Mesenchymal stem cell (in vitro differentiated cells and primary cell): ENCODE measurements at regions not wholly inside any gene's neighbourhood (a gene's known extent, or its start where the extent isn't known, plus 50 kb on each side); places are given as distances from the start of the nearest gene placed in this dataset.
A peak's percentile ranks its signal among the peaks of the same experiment; 100 is the strongest.

Source experiments
- DNase-seq: peaks from one replicate; pipeline ENCODE4 v3.0.0-alpha.2; 2013
- H2AFZ ChIP-seq: one replicate; pipeline ENCODE4 v1.6.1; 2013; ENCODE audit warnings: low read depth, mild to moderate bottlenecking, control low read depth, inconsistent platforms, low read length, moderate library complexity
- H2AK5ac ChIP-seq: 2 replicates; pipeline ENCODE4 v1.6.1; 2013; ENCODE audit warnings: low read length, moderate library complexity, mild to moderate bottlenecking, inconsistent platforms; ENCODE audit not compliant: severe bottlenecking
- H2BK120ac ChIP-seq: one replicate; pipeline ENCODE4 v1.6.1; 2013; ENCODE audit warnings: low read depth, mild to moderate bottlenecking, inconsistent platforms, low read length, moderate library complexity
- H2BK12ac ChIP-seq, 2 experiments: one replicate each; pipeline ENCODE4 v1.6.1; 2013; ENCODE audit warnings: inconsistent platforms in 2 of 2, low read length in 2 of 2, mild to moderate bottlenecking in 2 of 2, moderate library complexity in 2 of 2, control low read depth in 1 of 2
- H2BK15ac ChIP-seq: one replicate; pipeline ENCODE4 v1.6.1; 2013; ENCODE audit warnings: mild to moderate bottlenecking, low read depth, inconsistent platforms; ENCODE audit not compliant: poor library complexity, severe bottlenecking
- H2BK5ac ChIP-seq: 2 replicates; pipeline ENCODE4 v1.6.1; 2013; ENCODE audit warnings: low read depth, mild to moderate bottlenecking, low read length, control low read depth, inconsistent platforms; ENCODE audit not compliant: poor library complexity, severe bottlenecking
- H3K14ac ChIP-seq, 2 experiments: one replicate each; pipeline ENCODE4 v1.6.1; 2013; ENCODE audit warnings: inconsistent platforms in 2 of 2, low read length in 2 of 2, control low read depth in 1 of 2, mild to moderate bottlenecking in 1 of 2, moderate library complexity in 1 of 2
- H3K18ac ChIP-seq, 2 experiments: one replicate each; pipeline ENCODE4 v1.6.1; 2013; ENCODE audit warnings: inconsistent platforms in 2 of 2, low read length in 2 of 2, control low read depth in 1 of 2, low read depth in 1 of 2, mild to moderate bottlenecking in 1 of 2
- H3K23ac ChIP-seq, 2 experiments: one replicate each; pipeline ENCODE4 v1.6.1; 2013; ENCODE audit warnings: inconsistent platforms in 2 of 2, low read length in 2 of 2, mild to moderate bottlenecking in 2 of 2, moderate library complexity in 2 of 2, control low read depth in 1 of 2
- H3K27ac ChIP-seq: 2 replicates; pipeline ENCODE4 v1.5.1; 2013; ENCODE audit warnings: mild to moderate bottlenecking, moderate library complexity, low read length, control low read depth, inconsistent platforms; ENCODE audit not compliant: poor library complexity, severe bottlenecking
- H3K27me3 ChIP-seq, 2 experiments: 2 replicates each; pipeline versions ENCODE4 v1.6.1 to v1.7.0; 2013; ENCODE audit warnings: low read length in 2 of 2, mild to moderate bottlenecking in 2 of 2, moderate library complexity in 2 of 2, control low read depth in 1 of 2, inconsistent platforms in 1 of 2; ENCODE audit not compliant: control insufficient read depth in 1 of 2, insufficient read depth in 1 of 2
- H3K36me3 ChIP-seq, 2 experiments: 2 replicates each; pipeline versions ENCODE4 v1.6.1 to v1.7.0; 2013; ENCODE audit warnings: low read length in 2 of 2, control low read depth in 1 of 2, inconsistent platforms in 1 of 2, low read depth in 1 of 2, mild to moderate bottlenecking in 1 of 2; ENCODE audit not compliant: insufficient read depth in 2 of 2, control insufficient read depth in 1 of 2
- H3K4ac ChIP-seq, 2 experiments: one replicate each; pipeline ENCODE4 v1.6.1; 2013; ENCODE audit warnings: inconsistent platforms in 2 of 2, low read length in 2 of 2, mild to moderate bottlenecking in 2 of 2, moderate library complexity in 2 of 2, control low read depth in 1 of 2, low read depth in 1 of 2
- H3K4me1 ChIP-seq: 2 replicates; pipeline ENCODE4 v1.6.1; 2013; ENCODE audit warnings: low read depth, low read length, control low read depth; ENCODE audit not compliant: control insufficient read depth, insufficient read depth
- H3K4me2 ChIP-seq: 2 replicates; pipeline ENCODE4 v1.6.1; 2013; ENCODE audit warnings: low read length, mild to moderate bottlenecking, inconsistent platforms; ENCODE audit not compliant: poor library complexity, severe bottlenecking
- H3K4me3 ChIP-seq, 2 experiments: 2 replicates each; pipeline versions ENCODE4 v1.5.1 to v1.7.0; 2013; ENCODE audit warnings: low read length in 2 of 2, mild to moderate bottlenecking in 2 of 2, control low read depth in 1 of 2, low read depth in 1 of 2; ENCODE audit not compliant: insufficient read depth in 1 of 2
- H3K79me1 ChIP-seq: replicated peaks from 2 replicates; pipeline ENCODE4 v1.6.1; 2013; ENCODE audit warnings: mild to moderate bottlenecking, control low read depth, low read length, inconsistent platforms; ENCODE audit not compliant: poor library complexity, severe bottlenecking
- H3K9ac ChIP-seq: 2 replicates; pipeline ENCODE4 v1.7.0; 2013; ENCODE audit warnings: mild to moderate bottlenecking, low read length, moderate library complexity
- H3K9me3 ChIP-seq: 2 replicates; pipeline ENCODE4 v1.7.0; 2013; ENCODE audit warnings: mild to moderate bottlenecking, low read length; ENCODE audit not compliant: control insufficient read depth
- H4K8ac ChIP-seq: one replicate; pipeline ENCODE4 v1.6.1; 2013; ENCODE audit warnings: inconsistent platforms, mild to moderate bottlenecking, low read length, moderate library complexity
- H4K91ac ChIP-seq: one replicate; pipeline ENCODE4 v1.6.1; 2013; ENCODE audit warnings: mild to moderate bottlenecking, low read length, inconsistent platforms
- WGBS: methylation state at CpG from one replicate; pipeline ENCODE4 v1.1.7; 2013; ENCODE audit warnings: mixed read lengths; 5-methylcytosine and 5-hydroxymethylcytosine counted together

GRCh38 chr6:9252799-9253198 lies 817.5 kb upstream of the SLC35B3 start:
- no peak overlapping the region for H2BK15ac ChIP-seq
- WGBS = 57% methylated on average over 4 of the region's 4 CpGs

GRCh38 chr6:9250852-9251251 lies 815.5 kb upstream of the SLC35B3 start:
- H3K79me1 ChIP-seq = no peaks in the 10 kb centered on the region
- no peaks in the 10 kb centered on the region for H3K27me3 ChIP-seq
- H3K14ac ChIP-seq = no peak overlapping the region

More at GRCh38 chr6:9252799-9253198, 817.5 kb upstream of the SLC35B3 start:
- Histone ChIP-seq H4K8ac (no peak overlapping the region), H3K4me1 (peaks cover 4% of the 10 kb centered on the region), H3K27me3 (no peaks in the 10 kb centered on the region), H3K27ac (no peak overlapping the region), H3K79me1 (no peaks in the 10 kb centered on the region), H2BK120ac (no peak overlapping the region), H3K4me3 (no peak overlapping the region), H3K14ac (no peak overlapping the region), H3K23ac (no peak overlapping the region), H2AK5ac (peak overlapping the region; percentile 90), H4K91ac (no peak overlapping the region), H3K36me3 (no peaks in the 10 kb centered on the region), H2BK5ac (no peak overlapping the region), H3K9ac (no peak overlapping the region), H3K18ac (no peak overlapping the region), H2AFZ (peak overlapping the region; percentile 23), H3K4ac (no peak overlapping the region), H2BK12ac (no peak overlapping the region), H3K9me3 (no peaks in the 10 kb centered on the region), H3K4me2 (no peak overlapping the region)
- DNase-seq = no peak

GRCh38 chr6:9248133-9248532 lies 812.8 kb upstream of the SLC35B3 start:
- Histone ChIP-seq H3K79me1 (no peaks in the 10 kb centered on the region), H2BK120ac (no peak overlapping the region), H3K27ac (no peak overlapping the region), H3K27me3 (no peaks in the 10 kb centered on the region), H4K8ac (no peak overlapping the region), H3K9ac (no peak overlapping the region), H3K4ac (no peak overlapping the region), H2BK12ac (no peak overlapping the region), H3K14ac (no peak overlapping the region), H3K4me3 (no peak overlapping the region), H2AK5ac (no peak overlapping the region), H3K36me3 (no peaks in the 10 kb centered on the region), H4K91ac (no peak overlapping the region), H2BK5ac (no peak overlapping the region), H3K9me3 (no peaks in the 10 kb centered on the region), H3K18ac (no peak overlapping the region), H3K4me1 (peaks cover 4% of the 10 kb centered on the region), H2AFZ (no peak overlapping the region), H3K23ac (no peak overlapping the region), H2BK15ac (no peak overlapping the region), H3K4me2 (no peak overlapping the region)
- no peak for DNase-seq
- WGBS = 97% methylated on average over 4 of the region's 4 CpGs

More at GRCh38 chr6:9250852-9251251, 815.5 kb upstream of the SLC35B3 start:
- H3K36me3 ChIP-seq = no peaks in the 10 kb centered on the region
- DNase-seq = peak; percentile 38
- no peak overlapping the region for H2BK12ac ChIP-seq
- no peak overlapping the region for H3K23ac ChIP-seq
- H2BK15ac ChIP-seq = no peak overlapping the region
- H2AFZ ChIP-seq = no peak overlapping the region
- no peak overlapping the region for H2AK5ac ChIP-seq
- H3K4me3 ChIP-seq = no peak overlapping the region
- WGBS = 15% methylated on average over 9 of the region's 9 CpGs
- H4K8ac ChIP-seq = no peak overlapping the region
- no peak overlapping the region for H3K27ac ChIP-seq
- H3K4me2 ChIP-seq = no peak overlapping the region
- no peaks in the 10 kb centered on the region for H3K9me3 ChIP-seq
- H3K4ac ChIP-seq = no peak overlapping the region
- no peak overlapping the region for H3K18ac ChIP-seq
- no peak overlapping the region for H4K91ac ChIP-seq
- H2BK120ac ChIP-seq = no peak overlapping the region
- H3K4me1 ChIP-seq = peaks cover 4% of the 10 kb centered on the region
- no peak overlapping the region for H2BK5ac ChIP-seq
- no peak overlapping the region for H3K9ac ChIP-seq

GRCh38 chr6:9240861-9241260 lies 805.5 kb upstream of the SLC35B3 start:
- H2BK12ac ChIP-seq = no peak overlapping the region

More at GRCh38 chr6:9240861-9241260, 805.5 kb upstream of the SLC35B3 start:
- Histone ChIP-seq H3K23ac (no peak overlapping the region), H3K9ac (no peak overlapping the region), H3K79me1 (no peaks in the 10 kb centered on the region), H3K4me1 (no peaks in the 10 kb centered on the region), H3K4me2 (no peak overlapping the region), H3K4ac (no peak overlapping the region), H3K18ac (no peak overlapping the region), H4K8ac (no peak overlapping the region), H2AK5ac (no peak overlapping the region), H3K27ac (no peak overlapping the region), H3K36me3 (no peaks in the 10 kb centered on the region), H3K14ac (no peak overlapping the region), H3K9me3 (no peaks in the 10 kb centered on the region), H2BK120ac (no peak overlapping the region), H3K27me3 (no peaks in the 10 kb centered on the region), H2BK5ac (no peak overlapping the region), H3K4me3 (no peak overlapping the region), H4K91ac (no peak overlapping the region), H2AFZ (no peak overlapping the region), H2BK15ac (no peak overlapping the region)
- 94% methylated on average over 2 of the region's 2 CpGs for WGBS
- no peak for DNase-seq
